ENCODE measurements at regions not wholly inside any gene's neighbourhood (a gene's known extent, or its start where the extent isn't known, plus 50 kb on each side); places are given as distances from the start of the nearest gene placed in this dataset.
A peak's percentile ranks its signal among the peaks of the same experiment; 100 is the strongest.

- Histone ChIP-seq H3K9ac (ENCODE audit: low read length) (no peak overlapping the region), H3K27ac (ENCODE audit: low read depth, low read length) (no peak overlapping the region), H3K4me3 (ENCODE audit: low read length) (no peak overlapping the region), H3K27me3 (ENCODE audit: control insufficient read depth, insufficient read depth, low read length) (no peaks in the 10 kb centered on the region), H3K4me1 (ENCODE audit: control insufficient read depth, insufficient read depth, low read length) (no peaks in the 10 kb centered on the region), H3K36me3 (ENCODE audit: control insufficient read depth, insufficient read depth, low read length) (no peaks in the 10 kb centered on the region)
Observed at GRCh38 chr18:70468861-70469547, 180.2 kb downstream of the SOCS6 start.

- Histone ChIP-seq H3K36me3 (ENCODE audit: control insufficient read depth, insufficient read depth, low read length) (no peaks in the 10 kb centered on the region), H3K4me1 (ENCODE audit: control insufficient read depth, insufficient read depth, low read length) (no peaks in the 10 kb centered on the region), H3K27ac (ENCODE audit: low read depth, low read length) (no peak overlapping the region), H3K9ac (ENCODE audit: low read length) (no peak overlapping the region), H3K27me3 (ENCODE audit: control insufficient read depth, insufficient read depth, low read length) (no peaks in the 10 kb centered on the region), H3K4me3 (ENCODE audit: low read length) (peak overlapping the region; percentile 52)
Observed at GRCh38 chr18:70464343-70465114, 175.7 kb downstream of the SOCS6 start.

- H3K27me3 ChIP-seq (ENCODE audit: control insufficient read depth, insufficient read depth, low read length): no peaks in the 10 kb centered on the region
- H3K4me1 ChIP-seq (ENCODE audit: control insufficient read depth, insufficient read depth, low read length): no peaks in the 10 kb centered on the region
- no peaks in the 10 kb centered on the region for H3K36me3 ChIP-seq (ENCODE audit: control insufficient read depth, insufficient read depth, low read length)
- no peak overlapping the region for H3K4me3 ChIP-seq (ENCODE audit: low read length)
- no peak overlapping the region for H3K9ac ChIP-seq (ENCODE audit: low read length)
- H3K27ac ChIP-seq (ENCODE audit: low read depth, low read length): no peak overlapping the region
Observed at GRCh38 chr18:70463085-70463484, 174.2 kb downstream of the SOCS6 start.

- H3K27me3 ChIP-seq (ENCODE audit: control insufficient read depth, insufficient read depth, low read length): no peaks in the 10 kb centered on the region
- no peaks in the 10 kb centered on the region for H3K36me3 ChIP-seq (ENCODE audit: control insufficient read depth, insufficient read depth, low read length)
- no peak overlapping the region for H3K9ac ChIP-seq (ENCODE audit: low read length)
- H3K27ac ChIP-seq (ENCODE audit: low read depth, low read length): no peak overlapping the region
- no peak overlapping the region for H3K4me3 ChIP-seq (ENCODE audit: low read length)
- no peaks in the 10 kb centered on the region for H3K4me1 ChIP-seq (ENCODE audit: control insufficient read depth, insufficient read depth, low read length)
Observed at GRCh38 chr18:70462078-70462439, 173.2 kb downstream of the SOCS6 start.

- H3K4me1 ChIP-seq (ENCODE audit: control insufficient read depth, insufficient read depth, low read length): no peaks in the 10 kb centered on the region
- no peak overlapping the region for H3K9ac ChIP-seq (ENCODE audit: low read length)
- no peaks in the 10 kb centered on the region for H3K36me3 ChIP-seq (ENCODE audit: control insufficient read depth, insufficient read depth, low read length)
- H3K4me3 ChIP-seq (ENCODE audit: low read length): no peak overlapping the region
- no peaks in the 10 kb centered on the region for H3K27me3 ChIP-seq (ENCODE audit: control insufficient read depth, insufficient read depth, low read length)
- no peak overlapping the region for H3K27ac ChIP-seq (ENCODE audit: low read depth, low read length)
Observed at GRCh38 chr18:70461323-70462077, 172.7 kb downstream of the SOCS6 start.

- H3K27me3 ChIP-seq (ENCODE audit: control insufficient read depth, insufficient read depth, low read length): no peaks in the 10 kb centered on the region
- H3K4me1 ChIP-seq (ENCODE audit: control insufficient read depth, insufficient read depth, low read length): no peaks in the 10 kb centered on the region
- H3K36me3 ChIP-seq (ENCODE audit: control insufficient read depth, insufficient read depth, low read length): no peaks in the 10 kb centered on the region
- no peak overlapping the region for H3K9ac ChIP-seq (ENCODE audit: low read length)
- no peak overlapping the region for H3K4me3 ChIP-seq (ENCODE audit: low read length)
- H3K27ac ChIP-seq (ENCODE audit: low read depth, low read length): no peak overlapping the region
Observed at GRCh38 chr18:70459731-70460130, 170.9 kb downstream of the SOCS6 start.

GRCh38 chr18:70459251-70459650 is 170.4 kb downstream of the SOCS6 start:
- Histone ChIP-seq H3K27me3 (ENCODE audit: control insufficient read depth, insufficient read depth, low read length) (no peaks in the 10 kb centered on the region), H3K4me1 (ENCODE audit: control insufficient read depth, insufficient read depth, low read length) (no peaks in the 10 kb centered on the region), H3K4me3 (ENCODE audit: low read length) (no peak overlapping the region), H3K36me3 (ENCODE audit: control insufficient read depth, insufficient read depth, low read length) (no peaks in the 10 kb centered on the region), H3K9ac (ENCODE audit: low read length) (no peak overlapping the region), H3K27ac (ENCODE audit: low read depth, low read length) (no peak overlapping the region)

- Histone ChIP-seq H3K27ac (ENCODE audit: low read depth, low read length) (no peak overlapping the region), H3K4me3 (ENCODE audit: low read length) (no peak overlapping the region), H3K36me3 (ENCODE audit: control insufficient read depth, insufficient read depth, low read length) (no peaks in the 10 kb centered on the region), H3K27me3 (ENCODE audit: control insufficient read depth, insufficient read depth, low read length) (no peaks in the 10 kb centered on the region), H3K4me1 (ENCODE audit: control insufficient read depth, insufficient read depth, low read length) (no peaks in the 10 kb centered on the region), H3K9ac (ENCODE audit: low read length) (no peak overlapping the region)
Observed at GRCh38 chr18:70457788-70458187, 168.9 kb downstream of the SOCS6 start.

GRCh38 chr18:70457223-70457622 is 168.4 kb downstream of the SOCS6 start:
- Histone ChIP-seq H3K4me1 (ENCODE audit: control insufficient read depth, insufficient read depth, low read length) (no peaks in the 10 kb centered on the region), H3K27me3 (ENCODE audit: control insufficient read depth, insufficient read depth, low read length) (no peaks in the 10 kb centered on the region), H3K36me3 (ENCODE audit: control insufficient read depth, insufficient read depth, low read length) (no peaks in the 10 kb centered on the region), H3K27ac (ENCODE audit: low read depth, low read length) (no peak overlapping the region), H3K9ac (ENCODE audit: low read length) (no peak overlapping the region), H3K4me3 (ENCODE audit: low read length) (no peak overlapping the region)

- no peak overlapping the region for H3K27ac ChIP-seq (ENCODE audit: low read depth, low read length)
- no peaks in the 10 kb centered on the region for H3K36me3 ChIP-seq (ENCODE audit: control insufficient read depth, insufficient read depth, low read length)
- no peak overlapping the region for H3K4me3 ChIP-seq (ENCODE audit: low read length)
- H3K27me3 ChIP-seq (ENCODE audit: control insufficient read depth, insufficient read depth, low read length): no peaks in the 10 kb centered on the region
- no peaks in the 10 kb centered on the region for H3K4me1 ChIP-seq (ENCODE audit: control insufficient read depth, insufficient read depth, low read length)
- H3K9ac ChIP-seq (ENCODE audit: low read length): no peak overlapping the region
Observed at GRCh38 chr18:70456376-70456775, 167.5 kb downstream of the SOCS6 start.

GRCh38 chr18:70455731-70456130 is 166.9 kb downstream of the SOCS6 start:
- Histone ChIP-seq H3K36me3 (ENCODE audit: control insufficient read depth, insufficient read depth, low read length) (no peaks in the 10 kb centered on the region), H3K4me1 (ENCODE audit: control insufficient read depth, insufficient read depth, low read length) (no peaks in the 10 kb centered on the region), H3K27me3 (ENCODE audit: control insufficient read depth, insufficient read depth, low read length) (no peaks in the 10 kb centered on the region), H3K4me3 (ENCODE audit: low read length) (no peak overlapping the region), H3K9ac (ENCODE audit: low read length) (no peak overlapping the region), H3K27ac (ENCODE audit: low read depth, low read length) (no peak overlapping the region)

GRCh38 chr18:70454704-70455322 is 166.0 kb downstream of the SOCS6 start:
- no peak overlapping the region for H3K9ac ChIP-seq (ENCODE audit: low read length)
- H3K36me3 ChIP-seq (ENCODE audit: control insufficient read depth, insufficient read depth, low read length): no peaks in the 10 kb centered on the region
- no peak overlapping the region for H3K4me3 ChIP-seq (ENCODE audit: low read length)
- no peaks in the 10 kb centered on the region for H3K27me3 ChIP-seq (ENCODE audit: control insufficient read depth, insufficient read depth, low read length)
- no peak overlapping the region for H3K27ac ChIP-seq (ENCODE audit: low read depth, low read length)
- no peaks in the 10 kb centered on the region for H3K4me1 ChIP-seq (ENCODE audit: control insufficient read depth, insufficient read depth, low read length)
